IPS-20b (cell line): ENCODE measurements at regions not wholly inside any gene's neighbourhood (a gene's known extent, or its start where the extent isn't known, plus 50 kb on each side); places are given as distances from the start of the nearest gene placed in this dataset.

ENCODE experiments used
- H3K27ac ChIP-seq: one replicate; pipeline ENCODE4 v1.5.1; 2013; ENCODE audit warnings: low read length
- H3K27me3 ChIP-seq: 2 replicates; pipeline ENCODE4 v1.6.1; 2013; ENCODE audit warnings: mild to moderate bottlenecking, low read length, inconsistent platforms; ENCODE audit not compliant: insufficient read depth
- H3K36me3 ChIP-seq: 2 replicates; pipeline ENCODE4 v1.6.1; 2013; ENCODE audit warnings: low read depth, mild to moderate bottlenecking, inconsistent platforms, low read length, moderate library complexity; ENCODE audit not compliant: insufficient read depth
- H3K4me1 ChIP-seq: 2 replicates; pipeline ENCODE4 v1.6.1; 2013; ENCODE audit warnings: mild to moderate bottlenecking, control low read depth, inconsistent platforms, low read length, moderate library complexity; ENCODE audit not compliant: insufficient read depth
- H3K4me3 ChIP-seq: 2 replicates; pipeline ENCODE4 v1.5.1; 2013; ENCODE audit warnings: mild to moderate bottlenecking, low read length, inconsistent platforms
- H3K9ac ChIP-seq: 2 replicates; pipeline ENCODE4 v1.6.1; 2013; ENCODE audit warnings: low read depth, mild to moderate bottlenecking, inconsistent platforms, low read length, moderate library complexity
- H3K9me3 ChIP-seq: 2 replicates; pipeline ENCODE4 v1.6.1; 2013; ENCODE audit warnings: mild to moderate bottlenecking, low read depth, low read length, inconsistent platforms; ENCODE audit not compliant: insufficient read depth

- Histone ChIP-seq H3K9ac (no peak overlapping the region), H3K4me1 (no peaks in the 10 kb centered on the region), H3K36me3 (no peaks in the 10 kb centered on the region), H3K9me3 (no peaks in the 10 kb centered on the region), H3K27ac (no peak overlapping the region), H3K4me3 (no peak overlapping the region), H3K27me3 (no peaks in the 10 kb centered on the region)
Observed at GRCh38 chr7:21099432-21099831, 312.7 kb upstream of the SP8 start.

DNA sequence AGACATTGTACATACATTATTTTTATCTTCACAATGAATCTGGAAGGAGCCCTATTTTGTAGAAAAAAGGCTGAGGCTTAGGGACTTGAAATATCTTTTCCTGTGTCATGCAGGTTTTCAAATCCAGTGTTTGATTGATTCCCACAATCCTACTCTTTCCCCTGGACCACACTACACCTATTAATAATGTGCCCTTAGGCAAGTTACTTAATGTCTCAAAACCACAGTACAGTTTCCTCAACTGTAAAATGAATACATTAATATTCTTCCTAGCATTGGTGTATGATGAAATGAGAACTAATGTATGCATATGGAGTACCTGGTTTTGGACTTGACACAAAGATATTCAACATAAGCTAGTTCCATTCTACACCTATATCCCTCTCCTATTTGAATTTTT is 313.3 kb upstream of the SP8 start:
- H3K27ac ChIP-seq: no peak overlapping the region
- H3K36me3 ChIP-seq: no peaks in the 10 kb centered on the region
- H3K4me1 ChIP-seq: no peaks in the 10 kb centered on the region
- no peak overlapping the region for H3K4me3 ChIP-seq
- no peaks in the 10 kb centered on the region for H3K9me3 ChIP-seq
- no peak overlapping the region for H3K9ac ChIP-seq
- H3K27me3 ChIP-seq: no peaks in the 10 kb centered on the region

DNA sequence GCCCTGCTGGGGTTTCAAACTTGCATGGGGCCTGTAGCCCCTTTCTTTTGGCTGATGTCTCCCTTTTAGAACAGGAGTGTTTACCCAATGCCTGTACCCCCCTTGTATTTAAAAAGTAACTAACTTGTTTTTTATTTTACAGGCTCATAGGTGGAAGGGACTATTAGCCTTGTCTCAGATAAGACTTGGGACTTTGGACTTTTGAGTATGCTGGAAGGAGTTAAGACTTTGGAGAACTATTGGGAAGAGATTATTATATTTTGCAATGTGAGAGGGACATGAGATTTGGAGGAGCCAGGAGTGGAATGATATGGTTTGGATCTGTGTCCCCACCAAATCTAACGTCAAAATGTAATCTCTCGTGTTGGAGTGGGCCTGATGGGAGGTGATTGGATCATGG is 314.9 kb upstream of the SP8 start:
- H3K4me1 ChIP-seq: no peaks in the 10 kb centered on the region
- no peaks in the 10 kb centered on the region for H3K27me3 ChIP-seq
- H3K9ac ChIP-seq: no peak overlapping the region
- no peak overlapping the region for H3K27ac ChIP-seq
- H3K9me3 ChIP-seq: no peaks in the 10 kb centered on the region
- no peak overlapping the region for H3K4me3 ChIP-seq
- H3K36me3 ChIP-seq: no peaks in the 10 kb centered on the region

DNA sequence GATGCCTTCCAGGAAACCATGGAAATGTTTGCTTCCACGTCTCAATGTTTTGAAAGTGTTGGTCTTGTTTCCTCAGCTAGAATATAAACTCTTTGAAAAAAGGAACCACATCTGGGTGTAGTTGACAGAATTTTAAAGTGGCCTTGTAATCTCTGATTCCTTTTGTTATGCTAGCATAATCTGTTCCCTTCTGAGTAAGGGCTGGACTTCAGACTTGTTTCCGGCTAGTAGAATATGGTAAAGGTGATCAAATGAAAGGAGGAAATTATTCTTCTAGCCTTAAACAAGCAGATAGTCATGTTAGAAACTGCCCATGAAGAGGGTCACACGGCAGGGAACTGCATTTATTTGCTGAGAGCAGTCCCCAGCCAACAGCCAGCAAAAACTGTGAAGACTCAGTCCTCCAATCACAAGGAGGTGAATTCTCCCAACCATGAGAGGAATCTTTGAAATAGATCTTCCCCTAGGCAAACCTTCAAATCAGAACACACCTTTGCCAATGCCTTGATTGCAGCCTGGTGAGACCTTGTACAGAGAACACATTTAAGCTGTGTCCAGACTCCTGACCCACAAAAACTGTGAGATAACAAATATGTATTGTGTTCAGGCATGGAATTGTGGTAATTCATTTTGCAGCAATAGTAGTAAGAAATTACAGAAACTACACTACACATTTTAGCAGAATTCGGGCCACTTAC is 316.9 kb upstream of the SP8 start:
- no peak overlapping the region for H3K9ac ChIP-seq
- H3K4me3 ChIP-seq: no peak overlapping the region
- no peak overlapping the region for H3K27ac ChIP-seq
- H3K36me3 ChIP-seq: no peaks in the 10 kb centered on the region
- H3K4me1 ChIP-seq: no peaks in the 10 kb centered on the region
- no peaks in the 10 kb centered on the region for H3K27me3 ChIP-seq
- H3K9me3 ChIP-seq: no peaks in the 10 kb centered on the region

DNA sequence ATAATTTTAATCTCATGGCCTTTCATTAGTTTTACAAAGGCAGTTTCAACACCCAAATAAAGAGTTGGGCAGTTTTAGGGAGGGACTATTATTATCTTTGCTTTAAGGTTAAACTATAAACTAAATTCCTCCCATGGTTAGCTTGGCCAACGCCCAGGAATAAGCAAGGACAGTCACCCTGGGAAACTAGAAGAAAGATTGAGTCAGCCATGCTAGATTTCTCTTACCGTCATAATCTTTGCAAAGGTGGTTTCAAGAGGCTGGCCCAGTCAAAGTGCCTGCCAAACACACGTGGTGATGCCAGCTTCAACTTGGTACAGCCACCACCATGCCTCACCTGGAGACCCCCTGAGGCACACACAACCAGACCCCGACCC is 317.4 kb upstream of the SP8 start:
- H3K36me3 ChIP-seq: no peaks in the 10 kb centered on the region
- H3K27ac ChIP-seq: no peak overlapping the region
- H3K4me3 ChIP-seq: no peak overlapping the region
- no peaks in the 10 kb centered on the region for H3K27me3 ChIP-seq
- no peak overlapping the region for H3K9ac ChIP-seq
- no peaks in the 10 kb centered on the region for H3K9me3 ChIP-seq
- H3K4me1 ChIP-seq: no peaks in the 10 kb centered on the region

DNA sequence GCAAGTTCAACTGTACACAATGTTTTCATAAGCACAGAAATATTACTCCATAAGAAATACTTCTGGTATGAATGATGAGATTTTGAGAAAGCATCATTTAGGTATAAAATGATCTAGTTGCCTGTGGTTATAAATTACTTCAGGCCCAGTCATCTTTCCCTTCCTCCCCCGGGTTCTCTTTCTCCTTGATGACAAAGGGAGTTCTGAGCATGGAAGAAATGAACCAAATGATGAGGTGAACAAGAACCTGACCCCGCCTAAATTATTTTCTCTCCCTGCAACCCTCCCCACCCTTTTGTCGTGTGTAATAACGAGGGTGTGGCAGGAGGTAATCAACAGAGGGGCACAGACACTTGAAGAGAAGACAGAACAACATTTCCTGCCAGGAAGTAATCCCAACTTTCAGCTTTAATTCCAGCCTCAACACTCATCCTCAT is 319.6 kb upstream of the SP8 start:
- H3K4me1 ChIP-seq: no peaks in the 10 kb centered on the region
- H3K27ac ChIP-seq: no peak overlapping the region
- no peaks in the 10 kb centered on the region for H3K9me3 ChIP-seq
- no peaks in the 10 kb centered on the region for H3K27me3 ChIP-seq
- H3K36me3 ChIP-seq: no peaks in the 10 kb centered on the region
- no peak overlapping the region for H3K4me3 ChIP-seq
- H3K9ac ChIP-seq: no peak overlapping the region

DNA sequence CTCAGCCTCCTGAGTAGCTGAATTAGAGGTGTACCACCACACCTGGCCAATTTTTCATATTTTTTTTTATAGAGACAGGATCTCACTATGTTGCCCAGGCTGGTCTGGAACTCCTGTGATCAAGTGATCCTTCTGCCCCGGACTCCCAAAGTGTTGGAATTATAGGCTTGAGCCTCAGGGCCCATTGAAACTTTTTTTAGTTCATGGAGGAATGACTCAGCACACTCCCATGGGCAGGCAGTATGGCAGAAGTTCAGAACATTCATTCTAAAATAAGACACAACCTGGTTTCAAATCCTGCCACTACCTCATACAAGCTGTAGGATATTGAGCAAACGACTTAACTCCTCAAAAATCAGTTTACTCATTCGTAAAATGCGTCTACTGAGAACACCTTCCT is 320.4 kb upstream of the SP8 start:
- Histone ChIP-seq H3K4me3 (no peak overlapping the region), H3K36me3 (no peaks in the 10 kb centered on the region), H3K9ac (no peak overlapping the region), H3K9me3 (no peaks in the 10 kb centered on the region), H3K4me1 (no peaks in the 10 kb centered on the region), H3K27ac (no peak overlapping the region), H3K27me3 (no peaks in the 10 kb centered on the region)

DNA sequence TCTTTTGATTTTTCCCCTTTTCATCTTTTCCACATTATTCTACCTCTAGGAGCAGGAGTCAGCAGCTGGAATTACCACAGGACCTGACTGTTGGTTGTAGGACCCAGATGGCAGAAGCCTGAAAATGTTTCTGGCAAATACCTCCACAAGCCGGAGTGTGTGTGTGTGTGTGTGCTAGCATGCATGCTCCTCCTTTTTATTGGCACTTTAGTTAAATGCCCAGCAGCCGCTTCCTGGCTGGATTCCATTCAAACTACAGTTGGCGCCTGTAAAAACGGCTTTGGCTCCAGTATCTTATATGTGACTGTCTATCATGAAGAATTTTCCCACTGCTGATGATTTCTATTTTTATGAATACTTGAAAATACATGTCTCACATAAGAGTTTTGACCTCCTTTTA is 319.7 kb upstream of the SP4 start:
- Histone ChIP-seq H3K9me3 (no peaks in the 10 kb centered on the region), H3K27ac (no peak overlapping the region), H3K4me3 (no peak overlapping the region), H3K36me3 (no peaks in the 10 kb centered on the region), H3K4me1 (no peaks in the 10 kb centered on the region), H3K9ac (no peak overlapping the region), H3K27me3 (no peaks in the 10 kb centered on the region)

DNA sequence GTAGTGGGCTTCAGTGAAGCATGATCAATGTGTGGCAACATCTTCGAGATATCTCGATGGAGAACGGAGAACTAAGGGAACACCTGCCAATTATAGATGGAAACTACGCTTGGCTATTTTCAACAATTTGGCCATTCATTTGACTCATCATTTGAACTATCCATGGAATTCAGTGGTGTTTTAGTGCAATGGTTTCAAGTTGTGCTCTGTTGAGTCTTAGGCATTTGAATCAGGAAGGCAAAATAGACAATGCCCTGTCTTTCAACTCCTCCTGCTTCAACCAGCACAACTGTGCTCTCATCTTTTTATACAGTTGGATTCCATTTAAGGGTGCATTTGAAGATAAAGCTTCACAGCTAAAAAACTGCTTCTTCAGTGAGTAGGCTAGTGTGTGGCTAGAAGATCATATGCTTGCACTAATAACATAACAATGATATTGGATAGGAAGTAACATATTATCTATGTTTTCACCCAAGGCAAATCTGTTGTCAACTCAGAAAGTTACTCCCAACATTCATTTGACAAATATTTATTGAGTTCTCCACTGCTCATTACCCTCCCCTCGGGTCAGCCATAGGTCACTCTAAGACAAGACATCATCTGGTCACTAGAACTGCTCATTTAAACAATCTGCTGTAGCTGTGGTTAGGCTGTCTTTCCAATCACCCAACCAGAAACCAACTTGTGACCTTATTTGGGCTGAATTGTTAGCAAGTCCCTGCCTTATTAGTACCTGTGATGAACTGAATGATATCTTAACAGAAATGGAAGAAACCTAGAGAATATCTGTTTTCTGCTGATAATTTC is 314.1 kb upstream of the SP4 start:
- Histone ChIP-seq H3K9ac (no peak overlapping the region), H3K4me1 (no peaks in the 10 kb centered on the region), H3K36me3 (no peaks in the 10 kb centered on the region), H3K9me3 (no peaks in the 10 kb centered on the region), H3K4me3 (no peak overlapping the region), H3K27me3 (no peaks in the 10 kb centered on the region), H3K27ac (no peak overlapping the region)

- H3K4me3 ChIP-seq: no peak overlapping the region
- H3K4me1 ChIP-seq: peaks cover 27% of the 10 kb centered on the region
- H3K36me3 ChIP-seq: no peaks in the 10 kb centered on the region
- H3K9ac ChIP-seq: no peak overlapping the region
- peaks cover 51% of the 10 kb centered on the region for H3K27me3 ChIP-seq
- no peaks in the 10 kb centered on the region for H3K9me3 ChIP-seq
- no peak overlapping the region for H3K27ac ChIP-seq
Observed at GRCh38 chr7:21123586-21123985, 304.3 kb upstream of the SP4 start.

GRCh38 chr7:21125297-21125696 is 302.6 kb upstream of the SP4 start:
- peaks cover 51% of the 10 kb centered on the region for H3K27me3 ChIP-seq
- H3K9me3 ChIP-seq: no peaks in the 10 kb centered on the region
- no peak overlapping the region for H3K4me3 ChIP-seq
- H3K9ac ChIP-seq: no peak overlapping the region
- no peaks in the 10 kb centered on the region for H3K36me3 ChIP-seq
- peaks cover 29% of the 10 kb centered on the region for H3K4me1 ChIP-seq
- no peak overlapping the region for H3K27ac ChIP-seq

GRCh38 chr7:21128062-21128817 is 299.6 kb upstream of the SP4 start:
- no peaks in the 10 kb centered on the region for H3K9me3 ChIP-seq
- H3K27ac ChIP-seq: no peak overlapping the region
- no peaks in the 10 kb centered on the region for H3K36me3 ChIP-seq
- no peak overlapping the region for H3K9ac ChIP-seq
- peaks cover 28% of the 10 kb centered on the region for H3K27me3 ChIP-seq
- H3K4me3 ChIP-seq: no peak overlapping the region
- H3K4me1 ChIP-seq: peaks cover 29% of the 10 kb centered on the region
